WERI-Rb-1 (cell line): ENCODE measurements at regions not wholly inside any gene's neighbourhood (a gene's known extent, or its start where the extent isn't known, plus 50 kb on each side); places are given as distances from the start of the nearest gene placed in this dataset.

Experiments
- DNase-seq: peaks from one replicate; pipeline ENCODE4 v3.0.0-alpha.2; 2020
- H3K27ac ChIP-seq: fragments of 250-450 bp; sonication (Bioruptor Pico); 2 replicates; pipeline ENCODE4 v1.5.1; 2020; ENCODE audit warnings: mild to moderate bottlenecking, moderate library complexity
- H3K27me3 ChIP-seq: fragments of 250-450 bp; sonication (Bioruptor Pico); 2 replicates; pipeline ENCODE4 v1.5.1; 2021; ENCODE audit warnings: mild to moderate bottlenecking, low read depth, moderate library complexity; ENCODE audit not compliant: insufficient read depth, severe bottlenecking
- H3K36me3 ChIP-seq: fragments of 250-450 bp; sonication (Bioruptor Pico); 2 replicates; pipeline ENCODE4 v1.5.1; 2020; ENCODE audit warnings: mild to moderate bottlenecking, moderate library complexity
- H3K4me3 ChIP-seq: 2 replicates; pipeline ENCODE4 v1.5.1; 2011; ENCODE audit warnings: low read depth, mild to moderate bottlenecking, control low read depth, low read length
- H3K9me3 ChIP-seq: fragments of 250-450 bp; sonication (Bioruptor Pico); 2 replicates; pipeline ENCODE4 v1.5.1; 2021; ENCODE audit warnings: mild to moderate bottlenecking, moderate library complexity; ENCODE audit not compliant: severe bottlenecking
- CTCF ChIP-seq: IDR thresholded peaks from 2 replicates; pipeline ENCODE4 v1.5.1; 2011; ENCODE audit warnings: low read depth, mild to moderate bottlenecking, control low read depth, inconsistent platforms, low read length

GRCh38 chr3:176661432-176661964 is 535.8 kb downstream of the TBL1XR1 start:
- DNase-seq = no peak
- Histone ChIP-seq H3K27me3 (no peaks in the 10 kb centered on the region), H3K27ac (no peak overlapping the region), H3K4me3 (no peak overlapping the region), H3K36me3 (no peaks in the 10 kb centered on the region), H3K9me3 (no peaks in the 10 kb centered on the region)
- TF ChIP-seq CTCF = no peak

GRCh38 chr3:176655404-176656094 is 541.7 kb downstream of the TBL1XR1 start:
- Histone ChIP-seq H3K27ac (no peak overlapping the region), H3K36me3 (no peaks in the 10 kb centered on the region), H3K27me3 (no peaks in the 10 kb centered on the region), H3K9me3 (no peaks in the 10 kb centered on the region), H3K4me3 (no peak overlapping the region)
- DNase-seq = no peak
- TF ChIP-seq CTCF = no peak

- H3K27ac ChIP-seq = no peak overlapping the region
- no peak for TF ChIP-seq CTCF
- DNase-seq = no peak
- H3K27me3 ChIP-seq = no peaks in the 10 kb centered on the region
- H3K36me3 ChIP-seq = no peaks in the 10 kb centered on the region
- H3K4me3 ChIP-seq = no peak overlapping the region
- H3K9me3 ChIP-seq = no peaks in the 10 kb centered on the region
Measured at GRCh38 chr3:176651622-176652021, 545.7 kb downstream of the TBL1XR1 start.

GRCh38 chr3:176650478-176650877 is 546.8 kb downstream of the TBL1XR1 start:
- TF ChIP-seq CTCF = no peak
- DNase-seq = no peak
- no peaks in the 10 kb centered on the region for H3K27me3 ChIP-seq
- no peak overlapping the region for H3K27ac ChIP-seq
- H3K36me3 ChIP-seq = no peaks in the 10 kb centered on the region
- H3K9me3 ChIP-seq = no peaks in the 10 kb centered on the region
- no peak overlapping the region for H3K4me3 ChIP-seq

GRCh38 chr3:176647987-176648386 is 549.3 kb downstream of the TBL1XR1 start:
- H3K4me3 ChIP-seq = no peak overlapping the region
- H3K27ac ChIP-seq = no peak overlapping the region
- DNase-seq = no peak
- no peaks in the 10 kb centered on the region for H3K36me3 ChIP-seq
- H3K9me3 ChIP-seq = no peaks in the 10 kb centered on the region
- TF ChIP-seq CTCF = no peak
- H3K27me3 ChIP-seq = no peaks in the 10 kb centered on the region

GRCh38 chr3:176633511-176633910 is 563.8 kb downstream of the TBL1XR1 start:
- H3K9me3 ChIP-seq = no peaks in the 10 kb centered on the region
- no peak overlapping the region for H3K27ac ChIP-seq
- H3K4me3 ChIP-seq = no peak overlapping the region
- H3K36me3 ChIP-seq = no peaks in the 10 kb centered on the region
- peak; percentile 47; the same call in 1 of the 2 replicates for TF ChIP-seq CTCF
- H3K27me3 ChIP-seq = no peaks in the 10 kb centered on the region
- DNase-seq = peak; percentile 25
